Heart left ventricle (tissue), 16 donors: ENCODE measurements at regions not wholly inside any gene's neighbourhood (a gene's known extent, or its start where the extent isn't known, plus 50 kb on each side); places are given as distances from the start of the nearest gene placed in this dataset.
A peak's percentile ranks its signal among the peaks of the same experiment; 100 is the strongest.

Experiments used
- ATAC-seq, 4 donors: fragments of 200-7000 bp; cut with Tn5 transposase; one replicate each; pipeline ENCODE4 v1.9.1; 2020 to 2022; ENCODE audit warnings: moderate library complexity in 4 of 4, mild to moderate bottlenecking in 3 of 4, moderate number of reproducible peaks in 1 of 4
- DNase-seq, 5 donors: peaks; one replicate each; pipeline ENCODE4 v3.0.0-alpha.2; 2020
- H3K27ac ChIP-seq, 12 donors: fragments of 200-600 bp; sonication (generic) in 4 of 12; one replicate each; pipeline versions ENCODE4 v1.5.0 to v1.8.0; 2016 to 2022; ENCODE audit warnings: mild to moderate bottlenecking in 2 of 12
- H3K27me3 ChIP-seq, 9 donors: fragments of 200-600 bp; sonication (generic) in 2 of 9; one replicate each; pipeline versions ENCODE4 v1.5.1 to v1.8.0; 2016 to 2022; ENCODE audit warnings: mild to moderate bottlenecking in 3 of 9
- H3K36me3 ChIP-seq, 9 donors: fragments of 200-600 bp; sonication (generic) in 2 of 9; one replicate each; pipeline versions ENCODE4 v1.5.0 to v1.8.0; 2018 to 2022; ENCODE audit warnings: mild to moderate bottlenecking in 2 of 9
- H3K4me1 ChIP-seq, 12 donors: fragments of 200-600 bp; sonication (generic) in 4 of 12; one replicate each; pipeline versions ENCODE4 v1.5.0 to v1.8.0; 2016 to 2022; ENCODE audit warnings: mild to moderate bottlenecking in 3 of 12
- H3K4me3 ChIP-seq, 12 donors: fragments of 200-600 bp; sonication (generic) in 4 of 12; one replicate each; pipeline versions ENCODE4 v1.5.0 to v1.8.0; 2017 to 2022; ENCODE audit warnings: mild to moderate bottlenecking in 9 of 12, moderate library complexity in 4 of 12
- H3K9me3 ChIP-seq, 12 donors: fragments of 200-600 bp; sonication (generic) in 4 of 12; one replicate each; pipeline versions ENCODE4 v1.5.0 to v1.8.0; 2016 to 2022; ENCODE audit warnings: mild to moderate bottlenecking in 1 of 12
- CTCF ChIP-seq, 12 donors: fragments of 200-600 bp; sonication (generic) in 4 of 12; IDR thresholded peaks; one replicate each; pipeline versions ENCODE4 v1.5.0 to v1.8.0; 2018 to 2022; ENCODE audit warnings: antibody characterized with exemption in 12 of 12, mild to moderate bottlenecking in 5 of 12
- POLR2A ChIP-seq, 2 donors: fragments of 450-650 bp; IDR thresholded peaks; one replicate each; pipeline ENCODE4 v1.6.1; 2017; ENCODE audit warnings: antibody characterized with exemption in 2 of 2, mild to moderate bottlenecking in 2 of 2, moderate library complexity in 2 of 2
- WGBS, 4 donors: extraction: QIAGEN DNeasy Blood & Tissue Kit in 2 of 4; methylation state at CpG; one replicate each; pipeline versions ENCODE4 v1.1.5 to v1.1.7; 2013 to 2018; 5-methylcytosine and 5-hydroxymethylcytosine counted together
- intact Hi-C, 10 donors: fragments of 100-400 bp; cut with DNase I; formaldehyde crosslinking; loops; one replicate each; pipeline versions ENCODE4 v1.11.1 to v1.14.2; 2022
- donor health status: ischemic (EF 13 %, LVEDD 7.1; RV severe dilation, severe dysfunction).
- donor health status: healthy with polysubstance abuse.
- donor health status: DM: no; HTN: yes; CAD: no.
- donor health status: DM: no; HTN: no; CAD: no.
- donor health status: ischemic (EF 25% LVEDD 6.9; RV normal size, moderate dysfunction).
- donor health status: ischemic (EF 25% LVEDD 5.7; RV mildly dilated, moderate dysfunction).
- donor health status: healthy.
- donor health status: DM: yes; HTN: yes; CAD: no.
- donor health status: ischemic (EF 35%, LVEDD 5.7; RV mildly dilated, moderate dysfunction).
- donor health status: nonischemic (EF 11% LVEDD 7.7; RV severe dilation, severe dysfunction).
- donor health status: DM: yes; HTN: yes; CAD: no.
- donor health status: PGD.
- donor health status: ischemic (EF 29% LVEDD 5.4; RV normal size, mild dysfunction).
- donor health status: nonischemic (EF 23%, LVEDD 6.1; RV moderate dilation, normal function).

- Histone ChIP-seq H3K27ac (no peak overlapping the region), H3K4me3 (no peak overlapping the region), H3K36me3 (no peaks in the 10 kb centered on the region), H3K9me3 (no peaks in the 10 kb centered on the region), H3K4me1 (peaks cover 0 to 4% (median 0%) of the 10 kb centered on the region in 12 donors), H3K27me3 (no peaks in the 10 kb centered on the region)
- ATAC-seq (no peak), DNase-seq (no peak)
- 93 to 96% (median 95%) methylated on average over 3 of the region's 3 CpGs for WGBS, 4 donors
- TF ChIP-seq CTCF (IDR thresholded peaks at IDR 0.05) (no peak), POLR2A (IDR thresholded peaks at IDR 0.05) (no peak)
- intact Hi-C loops: no loop called here
Observed at GRCh38 chr12:106003297-106003696, 135.5 kb downstream of the NUAK1 start.

GRCh38 chr12:106004289-106004688, 134.5 kb downstream of the NUAK1 start:
- ATAC-seq (no peak), DNase-seq (no peak)
- no peaks in the 10 kb centered on the region for H3K36me3 ChIP-seq
- intact Hi-C loops: no loop called here
- H3K4me3 ChIP-seq: no peak overlapping the region
- H3K27me3 ChIP-seq: no peaks in the 10 kb centered on the region
- H3K9me3 ChIP-seq: no peaks in the 10 kb centered on the region
- TF ChIP-seq POLR2A (IDR thresholded peaks at IDR 0.05) (no peak), CTCF (IDR thresholded peaks at IDR 0.05) (no peak)
- peaks cover 0 to 4% (median 0%) of the 10 kb centered on the region in 12 donors for H3K4me1 ChIP-seq
- H3K27ac ChIP-seq: no peak overlapping the region

GRCh38 chr12:106006382-106006781, 132.4 kb downstream of the NUAK1 start:
- TF ChIP-seq POLR2A (IDR thresholded peaks at IDR 0.05) (no peak), CTCF (IDR thresholded peaks at IDR 0.05) (no peak)
- H3K36me3 ChIP-seq: no peaks in the 10 kb centered on the region

GRCh38 chr12:106006940-106007339, 131.8 kb downstream of the NUAK1 start:
- WGBS, 4 donors: 69 to 77% (median 71%) methylated on average over 2 of the region's 2 CpGs
- ATAC-seq (peak in 2 of 4 donors; percentile 42 to 63), DNase-seq (no peak)
- H3K9me3 ChIP-seq: no peaks in the 10 kb centered on the region
- TF ChIP-seq POLR2A (IDR thresholded peaks at IDR 0.05) (no peak), CTCF (IDR thresholded peaks at IDR 0.05) (no peak)
- peaks cover 0 to 4% (median 0%) of the 10 kb centered on the region in 12 donors for H3K4me1 ChIP-seq
- H3K36me3 ChIP-seq: no peaks in the 10 kb centered on the region
- intact Hi-C loops: no loop called here
- H3K27ac ChIP-seq: no peak overlapping the region
- no peaks in the 10 kb centered on the region for H3K27me3 ChIP-seq
- H3K4me3 ChIP-seq: no peak overlapping the region

More at GRCh38 chr12:106006382-106006781, 132.4 kb downstream of the NUAK1 start:
- Histone ChIP-seq H3K27me3 (no peaks in the 10 kb centered on the region), H3K4me3 (no peak overlapping the region), H3K4me1 (peaks cover 0 to 4% (median 0%) of the 10 kb centered on the region in 12 donors), H3K27ac (no peak overlapping the region), H3K9me3 (no peaks in the 10 kb centered on the region)
- no peak for DNase-seq
- WGBS, 4 donors: 88 to 92% (median 90%) methylated on average over 4 of the region's 4 CpGs
- intact Hi-C loops: no loop called here
- ATAC-seq: no peak
